Natural killer cell (primary cell): ENCODE measurements at regions not wholly inside any gene's neighbourhood (a gene's known extent, or its start where the extent isn't known, plus 50 kb on each side); places are given as distances from the start of the nearest gene placed in this dataset.

Experiments
- ATAC-seq, 3 donors: fragments of 150-1000 bp in 2 of 3; fragments of 200-7000 bp in 1 of 3; cut with Tn5 transposase; 1 replicate in 1 of 3; 2 replicates in 2 of 3; pipeline ENCODE4 v1.10.0; 2021; ENCODE audit warnings: mild to moderate bottlenecking in 2 of 3, moderate library complexity in 2 of 3
- DNase-seq, 2 donors: peaks; one replicate each; pipeline versions ENCODE4 v3.0.0 to v3.0.0-alpha.2; 2013 to 2021; ENCODE audit warnings: mixed read lengths in 1 of 2
- H3K27ac ChIP-seq: one replicate; pipeline ENCODE4 v1.5.1; 2013; ENCODE audit warnings: mild to moderate bottlenecking, low read length
- H3K27me3 ChIP-seq: one replicate; pipeline ENCODE4 v1.6.1; 2013; ENCODE audit warnings: low read length; ENCODE audit not compliant: control insufficient read depth, insufficient read depth
- H3K36me3 ChIP-seq: one replicate; pipeline ENCODE4 v1.6.1; 2013; ENCODE audit warnings: low read length; ENCODE audit not compliant: control insufficient read depth, insufficient read depth
- H3K4me1 ChIP-seq: one replicate; pipeline ENCODE4 v1.6.1; 2013; ENCODE audit warnings: low read length; ENCODE audit not compliant: control insufficient read depth, insufficient read depth
- H3K4me3 ChIP-seq: one replicate; pipeline ENCODE4 v1.5.1; 2013; ENCODE audit warnings: low read length
- H3K9me3 ChIP-seq: one replicate; pipeline ENCODE4 v1.6.1; 2013; ENCODE audit warnings: low read length; ENCODE audit not compliant: control insufficient read depth, insufficient read depth
- H3K27ac Mint-ChIP-seq, 2 donors: one replicate each; pipeline ENCODE4 v1.8.0; 2022; ENCODE audit warnings: mild to moderate bottlenecking in 2 of 2, mixed read lengths in 2 of 2, moderate library complexity in 1 of 2
- H3K27me3 Mint-ChIP-seq, 2 donors: one replicate each; pipeline ENCODE4 v1.8.0; 2022; ENCODE audit warnings: low read depth in 2 of 2, mixed read lengths in 2 of 2
- H3K36me3 Mint-ChIP-seq: one replicate; pipeline ENCODE4 v1.8.0; 2022; ENCODE audit warnings: mixed read lengths
- H3K4me1 Mint-ChIP-seq, 2 donors: one replicate each; pipeline ENCODE4 v1.8.0; 2022; ENCODE audit warnings: mixed read lengths in 2 of 2
- H3K4me3 Mint-ChIP-seq: one replicate; pipeline ENCODE4 v1.8.0; 2022; ENCODE audit warnings: mild to moderate bottlenecking, moderate library complexity, mixed read lengths
- H3K9me3 Mint-ChIP-seq, 2 donors: one replicate each; pipeline ENCODE4 v1.8.0; 2022; ENCODE audit warnings: mixed read lengths in 2 of 2
- WGBS: methylation state at CpG from one replicate; pipeline ENCODE4 v1.1.7; 2013; ENCODE audit warnings: missing lambda C conversion rate; ENCODE audit not compliant: insufficient coverage; 5-methylcytosine and 5-hydroxymethylcytosine counted together
- intact Hi-C: fragments of 100-400 bp; cut with micrococcal nuclease; formaldehyde crosslinking; loops from one replicate; pipeline ENCODE4 v1.14.2; 2022
- TF ChIP-seq, protein P1 (sequence below): fragments of 200-600 bp; IDR thresholded peaks from one replicate; pipeline ENCODE4 v1.8.0; 2022; ENCODE audit warnings: antibody characterized with exemption

DNA sequence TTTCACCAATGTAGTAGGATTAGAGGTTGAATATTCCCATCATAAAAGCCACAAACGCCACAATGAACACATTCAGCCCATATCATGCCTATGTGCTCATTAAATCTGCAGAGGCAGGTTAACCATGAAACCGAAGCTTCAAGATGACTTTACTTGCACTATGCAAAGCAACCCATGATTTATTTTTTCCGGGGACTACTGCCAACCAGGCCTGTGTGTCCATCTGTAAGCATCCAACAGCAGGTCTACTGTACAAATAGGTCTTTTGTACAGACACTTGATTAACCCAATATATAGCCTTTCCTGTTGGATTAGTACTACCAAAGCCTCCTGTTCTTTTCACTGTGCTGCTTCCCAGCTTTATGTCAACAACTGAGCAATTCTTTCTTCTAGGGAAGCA, 104.9 kb upstream of the CDH10 start:
- no peak for ATAC-seq

DNA sequence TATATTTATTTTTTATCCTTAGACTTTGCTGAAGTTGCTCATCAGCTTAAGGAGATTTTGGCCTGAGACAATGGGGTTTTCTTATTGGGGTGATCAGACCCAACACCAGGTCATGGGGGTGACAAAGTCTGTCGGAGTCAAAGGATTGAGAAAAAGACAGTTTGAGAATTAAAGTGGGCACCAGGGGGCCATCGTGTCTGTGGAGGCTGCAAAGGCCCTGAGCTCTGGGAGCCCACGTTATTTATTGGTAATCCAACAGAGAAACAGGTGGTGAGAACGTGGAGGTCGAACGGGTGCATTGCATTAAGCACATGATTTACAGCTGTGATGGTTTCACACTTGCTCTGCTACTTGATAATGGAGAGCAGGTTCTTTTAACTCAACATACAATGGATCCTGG, 102.5 kb upstream of the CDH10 start:
- 78% methylated on average over 6 of the region's 6 CpGs for WGBS
- TF ChIP-seq, protein P1, sequence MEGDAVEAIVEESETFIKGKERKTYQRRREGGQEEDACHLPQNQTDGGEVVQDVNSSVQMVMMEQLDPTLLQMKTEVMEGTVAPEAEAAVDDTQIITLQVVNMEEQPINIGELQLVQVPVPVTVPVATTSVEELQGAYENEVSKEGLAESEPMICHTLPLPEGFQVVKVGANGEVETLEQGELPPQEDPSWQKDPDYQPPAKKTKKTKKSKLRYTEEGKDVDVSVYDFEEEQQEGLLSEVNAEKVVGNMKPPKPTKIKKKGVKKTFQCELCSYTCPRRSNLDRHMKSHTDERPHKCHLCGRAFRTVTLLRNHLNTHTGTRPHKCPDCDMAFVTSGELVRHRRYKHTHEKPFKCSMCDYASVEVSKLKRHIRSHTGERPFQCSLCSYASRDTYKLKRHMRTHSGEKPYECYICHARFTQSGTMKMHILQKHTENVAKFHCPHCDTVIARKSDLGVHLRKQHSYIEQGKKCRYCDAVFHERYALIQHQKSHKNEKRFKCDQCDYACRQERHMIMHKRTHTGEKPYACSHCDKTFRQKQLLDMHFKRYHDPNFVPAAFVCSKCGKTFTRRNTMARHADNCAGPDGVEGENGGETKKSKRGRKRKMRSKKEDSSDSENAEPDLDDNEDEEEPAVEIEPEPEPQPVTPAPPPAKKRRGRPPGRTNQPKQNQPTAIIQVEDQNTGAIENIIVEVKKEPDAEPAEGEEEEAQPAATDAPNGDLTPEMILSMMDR, result no peak
- Mint-ChIP-seq H3K27me3 (no peaks in the 10 kb centered on the region), H3K27ac (no peak overlapping the region), H3K9me3 (peaks cover 15 to 31% of the 10 kb centered on the region in 2 donors), H3K4me3 (no peak overlapping the region), H3K36me3 (peaks cover 8% of the 10 kb centered on the region), H3K4me1 (no peaks in the 10 kb centered on the region)
- no peak for ATAC-seq
- no peak overlapping the region for H3K4me3 ChIP-seq
- intact Hi-C loops, result no loop called here
- H3K9me3 ChIP-seq, result peaks cover 3% of the 10 kb centered on the region
- H3K27ac ChIP-seq, result no peak overlapping the region
- H3K4me1 ChIP-seq, result no peaks in the 10 kb centered on the region
- H3K27me3 ChIP-seq, result no peaks in the 10 kb centered on the region
- no peak for DNase-seq
- H3K36me3 ChIP-seq, result no peaks in the 10 kb centered on the region

More for the DNA sequence above, 104.9 kb upstream of the CDH10 start:
- Histone ChIP-seq H3K4me1 (no peaks in the 10 kb centered on the region), H3K27ac (no peak overlapping the region), H3K36me3 (no peaks in the 10 kb centered on the region), H3K4me3 (no peak overlapping the region), H3K9me3 (peaks cover 3% of the 10 kb centered on the region), H3K27me3 (no peaks in the 10 kb centered on the region)
- no peak for DNase-seq
- Mint-ChIP-seq H3K27ac (no peak overlapping the region), H3K36me3 (peaks cover 13% of the 10 kb centered on the region), H3K9me3 (peaks cover 26 to 42% of the 10 kb centered on the region in 2 donors), H3K27me3 (no peaks in the 10 kb centered on the region), H3K4me1 (no peaks in the 10 kb centered on the region), H3K4me3 (no peak overlapping the region)
- intact Hi-C loops, result no loop called here
- WGBS, result 68% methylated on average over 3 of the region's 3 CpGs
- TF ChIP-seq, protein P1, result no peak

DNA sequence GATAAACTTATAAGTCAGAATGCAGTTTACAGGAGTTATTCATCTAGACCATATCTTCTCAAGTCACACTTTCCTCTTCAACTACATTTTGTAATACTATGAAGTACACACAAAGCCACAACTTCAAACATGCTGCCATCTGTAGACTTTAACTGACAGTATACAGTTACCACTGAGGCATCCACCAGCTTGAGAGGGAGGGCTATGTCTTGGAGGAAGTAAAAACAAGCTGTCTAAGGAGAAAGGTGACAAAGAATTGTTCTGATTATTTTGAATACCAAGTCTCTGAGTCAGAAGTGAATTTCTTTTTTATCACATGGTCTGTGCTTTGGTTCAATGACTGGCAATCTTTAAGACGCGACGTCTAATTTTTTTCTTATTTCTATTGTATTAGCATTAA, 97.6 kb upstream of the CDH10 start:
- Histone ChIP-seq H3K36me3 (no peaks in the 10 kb centered on the region), H3K4me1 (no peaks in the 10 kb centered on the region), H3K4me3 (no peak overlapping the region), H3K9me3 (no peaks in the 10 kb centered on the region), H3K27ac (no peak overlapping the region), H3K27me3 (no peaks in the 10 kb centered on the region)
- intact Hi-C loops, result no loop called here
- 94% methylated on average over 3 of the region's 3 CpGs for WGBS
- Mint-ChIP-seq H3K4me3 (no peak overlapping the region), H3K27me3 (no peaks in the 10 kb centered on the region), H3K9me3 (peaks cover 14 to 29% of the 10 kb centered on the region in 2 donors), H3K27ac (no peak overlapping the region), H3K36me3 (no peaks in the 10 kb centered on the region), H3K4me1 (no peaks in the 10 kb centered on the region)
- ATAC-seq (no peak), DNase-seq (no peak)
- TF ChIP-seq, protein P1, result no peak

DNA sequence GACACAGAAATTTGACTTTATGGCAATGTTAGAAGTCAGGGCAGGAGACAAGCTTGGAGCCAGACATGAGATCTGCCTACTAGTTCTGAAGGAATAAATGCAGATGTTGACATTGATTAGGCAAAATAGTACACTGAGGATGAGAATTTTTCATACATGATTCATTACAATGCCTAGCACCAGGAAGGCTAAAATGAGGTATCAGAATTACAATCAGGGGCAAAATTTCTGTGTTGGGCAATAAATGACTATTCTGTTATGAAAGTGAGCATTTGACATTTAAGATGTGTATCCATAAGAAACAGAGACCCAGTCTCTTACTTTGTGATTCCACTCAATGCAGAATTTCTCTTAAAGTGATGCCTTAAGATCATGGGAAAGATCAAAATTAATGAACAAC, 92.4 kb upstream of the CDH10 start:
- H3K9me3 Mint-ChIP-seq, result peaks cover 15 to 27% of the 10 kb centered on the region in 2 donors
- H3K4me1 ChIP-seq, result no peaks in the 10 kb centered on the region
- no peak for DNase-seq
- H3K9me3 ChIP-seq, result peaks cover 3% of the 10 kb centered on the region
- H3K27me3 ChIP-seq, result no peaks in the 10 kb centered on the region
- H3K4me3 ChIP-seq, result no peak overlapping the region
- H3K27ac ChIP-seq, result no peak overlapping the region
- no peak overlapping the region for H3K27ac Mint-ChIP-seq
- H3K36me3 ChIP-seq, result no peaks in the 10 kb centered on the region
- H3K4me3 Mint-ChIP-seq, result no peak overlapping the region
- no peaks in the 10 kb centered on the region for H3K27me3 Mint-ChIP-seq
- no peaks in the 10 kb centered on the region for H3K4me1 Mint-ChIP-seq
- no peaks in the 10 kb centered on the region for H3K36me3 Mint-ChIP-seq
- no peak for ATAC-seq
- TF ChIP-seq, protein P1, result no peak
- intact Hi-C loops, result no loop called here
